Activated naive CD4-positive, alpha-beta T cell treated with anti-CD3 and anti-CD28 coated beads, Interleukin-2, amount 50 U/mL, for 72 hours (primary cell): ENCODE measurements at regions not wholly inside any gene's neighbourhood (a gene's known extent, or its start where the extent isn't known, plus 50 kb on each side); places are given as distances from the start of the nearest gene placed in this dataset.

Source experiments
- ATAC-seq, 2 donors: fragments of 150-1000 bp; cut with Tn5 transposase; 2 replicates each; pipeline ENCODE4 v1.10.0; 2021; ENCODE audit warnings: mild to moderate bottlenecking in 2 of 2, moderate library complexity in 2 of 2
- DNase-seq, 2 donors: peaks; one replicate each; pipeline ENCODE4 v3.0.0; 2021 to 2022; ENCODE audit warnings: low spot score in 2 of 2
- H3K27ac Mint-ChIP-seq, 2 donors: one replicate each; pipeline ENCODE4 v1.8.0; 2022; ENCODE audit warnings: mild to moderate bottlenecking in 2 of 2, mixed read lengths in 2 of 2
- H3K36me3 Mint-ChIP-seq, 2 donors: one replicate each; pipeline ENCODE4 v1.8.0; 2022; ENCODE audit warnings: mixed read lengths in 2 of 2
- H3K9me3 Mint-ChIP-seq, 2 donors: one replicate each; pipeline ENCODE4 v1.8.0; 2022; ENCODE audit warnings: mixed read lengths in 2 of 2

GRCh38 chr13:112202966-112203365, 136.0 kb downstream of the SOX1 start:
- no peak overlapping the region for H3K27ac Mint-ChIP-seq
- H3K9me3 Mint-ChIP-seq, result no peaks in the 10 kb centered on the region
- ATAC-seq, result no peak
- H3K36me3 Mint-ChIP-seq, result peaks cover 0 to 6% of the 10 kb centered on the region in 2 donors
- DNase-seq, result no peak

- DNase-seq, result no peak
- ATAC-seq, result no peak
- peaks cover 0 to 6% of the 10 kb centered on the region in 2 donors for H3K36me3 Mint-ChIP-seq
- H3K9me3 Mint-ChIP-seq, result no peaks in the 10 kb centered on the region
- no peak overlapping the region for H3K27ac Mint-ChIP-seq
Measured at GRCh38 chr13:112203614-112204013, 136.7 kb downstream of the SOX1 start.

- no peak for ATAC-seq
- no peak for DNase-seq
- peaks cover 0 to 6% of the 10 kb centered on the region in 2 donors for H3K36me3 Mint-ChIP-seq
- H3K27ac Mint-ChIP-seq, result no peak overlapping the region
- no peaks in the 10 kb centered on the region for H3K9me3 Mint-ChIP-seq
Measured at GRCh38 chr13:112204346-112205327, 137.7 kb downstream of the SOX1 start.

DNA sequence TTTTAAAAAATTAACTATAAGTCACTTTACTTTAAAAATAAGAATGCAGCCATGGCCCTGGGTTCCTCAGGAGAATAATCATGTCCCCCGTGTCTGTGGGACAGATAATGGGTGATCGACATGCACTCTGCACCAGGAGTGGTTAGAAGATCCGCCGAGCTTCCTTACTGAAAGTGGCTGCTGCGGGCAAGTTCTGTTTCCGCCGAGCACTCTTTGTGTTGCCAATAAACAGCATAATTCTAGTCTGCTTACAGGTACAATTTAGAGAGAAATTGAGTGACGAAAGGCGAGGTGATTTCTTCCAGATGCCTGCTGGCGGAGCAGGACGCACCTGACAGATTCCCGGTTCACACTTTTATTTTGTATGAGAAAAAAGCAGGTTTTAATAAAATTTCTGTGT, 139.0 kb downstream of the SOX1 start:
- Mint-ChIP-seq H3K27ac (no peak overlapping the region), H3K9me3 (no peaks in the 10 kb centered on the region), H3K36me3 (peaks cover 0 to 6% of the 10 kb centered on the region in 2 donors)
- DNase-seq (no peak), ATAC-seq (no peak)

DNA sequence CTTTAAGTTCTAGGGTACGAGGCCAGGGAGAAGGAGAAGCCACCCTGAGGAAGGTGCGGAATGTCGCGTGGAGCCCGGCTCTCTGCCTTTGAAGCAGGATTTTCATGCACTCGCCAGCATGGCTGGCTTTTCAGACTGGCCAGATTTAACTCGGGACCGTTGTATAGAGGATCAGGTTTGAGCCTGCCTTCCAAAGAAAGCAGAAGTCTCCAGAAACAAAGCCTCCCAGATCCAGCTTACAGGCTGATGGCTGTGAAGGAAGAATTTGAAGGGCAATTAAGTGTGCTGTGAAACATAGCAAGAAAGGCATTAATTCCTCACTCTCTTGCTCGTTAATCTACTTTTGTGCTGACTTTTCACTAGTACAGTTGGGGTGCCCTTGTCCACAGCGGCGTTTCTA, 140.2 kb downstream of the SOX1 start:
- Mint-ChIP-seq H3K9me3 (no peaks in the 10 kb centered on the region), H3K27ac (no peak overlapping the region), H3K36me3 (peaks cover 0 to 6% of the 10 kb centered on the region in 2 donors)
- ATAC-seq, result no peak
- no peak for DNase-seq

- H3K27ac Mint-ChIP-seq, result no peak overlapping the region
- no peaks in the 10 kb centered on the region for H3K9me3 Mint-ChIP-seq
- ATAC-seq (no peak), DNase-seq (no peak)
- peaks cover 0 to 6% of the 10 kb centered on the region in 2 donors for H3K36me3 Mint-ChIP-seq
Measured at GRCh38 chr13:112208656-112209055, 141.7 kb downstream of the SOX1 start.

DNA sequence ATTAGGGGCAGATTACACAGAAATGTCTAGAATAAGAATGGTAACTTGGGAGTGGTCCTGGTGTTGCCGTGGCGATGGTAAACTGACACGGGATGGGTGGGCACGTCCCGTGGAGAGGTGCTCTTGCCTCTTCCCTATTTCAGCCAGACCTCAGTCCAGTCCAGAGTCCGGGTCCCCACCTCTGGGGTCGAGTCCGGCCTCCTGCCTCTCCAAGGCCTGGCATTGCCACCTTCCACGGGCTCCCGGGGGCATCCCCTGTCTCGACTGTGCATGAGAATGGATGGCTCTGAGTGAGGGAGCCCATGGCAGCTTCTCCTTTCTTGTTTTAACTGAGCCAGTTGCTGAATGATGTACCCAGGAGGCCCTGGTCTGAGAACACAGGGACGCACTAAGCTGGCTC, 142.3 kb downstream of the SOX1 start:
- ATAC-seq (no peak), DNase-seq (no peak)
- Mint-ChIP-seq H3K9me3 (no peaks in the 10 kb centered on the region), H3K27ac (no peak overlapping the region), H3K36me3 (peaks cover 0 to 6% of the 10 kb centered on the region in 2 donors)

GRCh38 chr13:112209711-112210110, 142.8 kb downstream of the SOX1 start:
- DNase-seq, result no peak
- H3K9me3 Mint-ChIP-seq, result no peaks in the 10 kb centered on the region
- H3K27ac Mint-ChIP-seq, result no peak overlapping the region
- ATAC-seq, result no peak
- H3K36me3 Mint-ChIP-seq, result peaks cover 0 to 6% of the 10 kb centered on the region in 2 donors

GRCh38 chr13:112210371-112210770, 143.4 kb downstream of the SOX1 start:
- Mint-ChIP-seq H3K36me3 (no peaks in the 10 kb centered on the region), H3K27ac (no peak overlapping the region), H3K9me3 (no peaks in the 10 kb centered on the region)
- no peak for ATAC-seq
- DNase-seq, result no peak

DNA sequence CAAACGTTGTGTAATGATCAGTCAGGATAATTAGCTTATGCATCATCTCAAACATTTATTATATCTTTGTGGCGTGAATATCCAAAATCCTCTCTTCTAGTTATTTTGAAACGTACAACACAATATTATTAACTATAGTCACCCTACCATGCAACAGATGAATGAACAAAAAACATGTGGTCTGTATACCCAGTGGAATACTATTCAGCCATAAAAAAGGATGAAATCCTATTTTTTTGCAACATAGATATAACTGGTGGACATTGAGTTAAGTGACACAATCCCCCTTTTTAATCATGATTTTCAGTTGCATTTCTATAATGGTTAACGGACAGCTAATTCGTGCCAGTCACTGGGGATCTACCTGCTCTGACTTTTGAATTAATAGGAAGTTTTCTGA, 145.6 kb downstream of the SOX1 start:
- H3K9me3 Mint-ChIP-seq, result no peaks in the 10 kb centered on the region
- ATAC-seq, result no peak
- no peaks in the 10 kb centered on the region for H3K36me3 Mint-ChIP-seq
- DNase-seq, result no peak
- H3K27ac Mint-ChIP-seq, result no peak overlapping the region

DNA sequence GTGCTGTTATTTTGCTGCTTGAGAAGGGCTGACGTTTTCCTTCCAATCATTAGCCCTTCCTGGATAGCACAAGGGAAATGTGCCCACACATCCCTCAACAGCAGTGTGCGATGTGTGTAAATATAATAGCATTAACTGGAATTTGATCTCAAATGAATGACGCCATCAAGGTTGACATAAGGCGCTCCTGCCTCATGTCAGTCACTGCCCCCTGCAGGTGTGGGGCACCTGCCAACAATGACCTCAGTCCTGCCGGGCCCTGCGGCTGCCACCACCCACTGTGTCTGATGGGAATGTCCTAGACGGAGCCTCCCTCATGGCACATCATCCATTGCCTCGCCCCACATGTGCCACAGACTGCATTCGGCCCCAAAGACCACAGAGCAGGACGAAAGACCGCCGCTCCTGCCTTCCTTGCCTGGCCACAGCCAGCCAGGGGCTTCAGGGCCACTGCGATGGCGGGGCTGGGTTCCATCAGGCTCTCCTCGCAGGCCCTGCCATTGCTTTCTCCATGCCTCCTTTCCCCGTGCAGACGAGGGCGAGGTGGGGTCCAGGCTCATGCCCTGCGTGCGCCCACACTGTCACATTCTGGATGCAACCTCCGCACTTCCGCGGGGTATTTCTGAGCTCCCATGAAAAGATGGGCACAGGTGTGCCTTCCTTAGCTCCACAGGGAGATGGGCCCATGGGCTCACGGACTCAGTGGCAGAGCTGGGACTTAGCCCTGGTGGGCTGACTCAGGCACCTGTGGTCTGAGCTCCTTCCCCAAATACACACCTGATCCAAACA, 146.7 kb downstream of the SOX1 start:
- no peaks in the 10 kb centered on the region for H3K9me3 Mint-ChIP-seq
- H3K27ac Mint-ChIP-seq, result no peak overlapping the region
- DNase-seq, result no peak
- no peak for ATAC-seq
- no peaks in the 10 kb centered on the region for H3K36me3 Mint-ChIP-seq

DNA sequence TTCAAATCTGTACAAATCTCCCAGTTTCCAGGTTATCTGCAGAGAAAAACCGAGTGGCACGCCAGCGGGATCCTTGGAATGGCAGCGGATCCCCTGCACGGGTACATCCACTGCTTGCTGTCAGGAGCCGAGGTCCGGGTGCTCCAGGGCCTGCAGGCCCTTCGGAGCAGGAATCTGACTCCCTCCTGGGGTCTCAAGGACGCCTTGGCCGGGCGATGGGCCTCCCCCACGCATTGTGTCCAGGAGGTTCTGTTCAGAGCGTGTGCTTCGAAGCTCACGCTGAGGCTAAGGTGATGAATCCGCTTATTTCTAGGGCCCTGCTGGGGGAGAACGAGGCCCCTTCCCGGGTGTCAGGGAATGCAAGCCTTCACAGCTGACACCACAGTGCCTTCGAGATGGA, 148.9 kb downstream of the SOX1 start:
- H3K36me3 Mint-ChIP-seq, result no peaks in the 10 kb centered on the region
- ATAC-seq, result no peak

GRCh38 chr13:112217431-112217830, 150.5 kb downstream of the SOX1 start:
- Mint-ChIP-seq H3K36me3 (no peaks in the 10 kb centered on the region), H3K9me3 (no peaks in the 10 kb centered on the region), H3K27ac (no peak overlapping the region)
- DNase-seq (no peak), ATAC-seq (no peak)

More for the DNA sequence above, 148.9 kb downstream of the SOX1 start:
- Mint-ChIP-seq H3K27ac (no peak overlapping the region), H3K9me3 (no peaks in the 10 kb centered on the region)
- no peak for DNase-seq

DNA sequence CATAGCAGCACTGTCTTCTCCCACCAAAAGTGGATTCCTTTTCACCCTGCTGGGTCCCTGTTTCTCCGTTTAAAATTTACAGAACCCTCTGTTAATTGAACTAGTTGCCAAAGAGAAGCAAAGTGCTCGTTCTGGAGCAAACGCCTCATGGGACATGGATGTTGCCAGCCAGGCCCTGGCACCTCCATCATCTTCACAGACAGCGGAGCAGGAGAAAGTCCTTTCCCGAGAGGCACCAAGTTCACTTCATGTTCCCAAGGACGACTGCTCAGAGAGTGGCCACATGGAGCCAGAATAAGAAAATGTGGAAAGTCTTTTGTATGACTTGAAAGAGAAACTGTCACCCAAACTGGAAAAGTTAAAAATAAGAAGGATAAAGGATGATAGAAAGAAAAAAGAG, 151.5 kb downstream of the SOX1 start:
- no peaks in the 10 kb centered on the region for H3K36me3 Mint-ChIP-seq
- no peak for ATAC-seq
- DNase-seq, result no peak
- no peaks in the 10 kb centered on the region for H3K9me3 Mint-ChIP-seq
- peak overlapping the region in 1 of 2 donors; percentile 1 for H3K27ac Mint-ChIP-seq

DNA sequence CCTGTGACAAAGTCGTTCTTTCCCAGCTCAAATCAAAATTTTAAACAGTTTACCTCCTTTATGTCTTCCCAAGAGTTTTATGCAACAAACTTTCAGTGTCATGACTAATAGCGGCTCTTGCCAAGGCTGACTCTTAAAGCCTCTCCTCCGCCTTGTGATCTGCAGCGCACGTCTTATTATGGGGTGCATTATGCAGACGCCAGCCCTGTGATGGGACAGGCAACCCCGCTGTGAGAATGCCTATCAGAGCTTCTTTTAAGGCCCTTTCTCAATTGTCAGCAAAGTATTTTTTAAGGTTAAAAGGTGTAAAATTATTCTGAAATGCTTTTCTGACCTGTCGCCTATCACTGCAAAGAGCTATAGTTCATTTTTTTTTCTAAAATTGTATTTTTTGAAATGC, 152.8 kb downstream of the SOX1 start:
- no peaks in the 10 kb centered on the region for H3K9me3 Mint-ChIP-seq
- DNase-seq (no peak), ATAC-seq (no peak)
- no peaks in the 10 kb centered on the region for H3K36me3 Mint-ChIP-seq
- H3K27ac Mint-ChIP-seq, result no peak overlapping the region

- ATAC-seq, result no peak
- no peak for DNase-seq
- Mint-ChIP-seq H3K9me3 (no peaks in the 10 kb centered on the region), H3K36me3 (no peaks in the 10 kb centered on the region), H3K27ac (no peak overlapping the region)
Measured at GRCh38 chr13:112220296-112220875, 153.4 kb downstream of the SOX1 start.

DNA sequence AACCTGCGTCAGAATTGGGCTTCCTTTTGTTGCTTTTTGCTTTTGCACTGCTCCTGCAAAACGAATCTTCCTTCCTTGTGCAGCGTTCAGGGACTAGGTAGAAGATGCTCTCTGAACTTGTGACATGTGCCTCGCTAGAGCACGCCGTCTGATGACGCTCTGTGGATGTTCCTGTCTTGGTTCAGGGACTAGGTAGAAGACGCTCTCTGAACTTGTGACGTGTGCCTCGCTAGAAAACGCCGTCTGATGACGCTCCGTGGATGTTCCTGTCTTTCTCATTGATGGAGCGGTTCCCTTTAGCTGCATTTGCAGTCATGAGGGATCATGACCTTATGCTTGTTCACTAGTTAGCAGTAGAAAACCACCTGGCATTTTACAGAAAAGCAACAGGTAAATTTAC, 154.0 kb downstream of the SOX1 start:
- no peak for DNase-seq
- H3K36me3 Mint-ChIP-seq, result no peaks in the 10 kb centered on the region

More for the DNA sequence above, 154.0 kb downstream of the SOX1 start:
- Mint-ChIP-seq H3K9me3 (no peaks in the 10 kb centered on the region), H3K27ac (no peak overlapping the region)
- ATAC-seq, result no peak
